GM18907 (cell line): ENCODE measurements at regions not wholly inside any gene's neighbourhood (a gene's known extent, or its start where the extent isn't known, plus 50 kb on each side); places are given as distances from the start of the nearest gene placed in this dataset.

ENCODE experiments used
- ATAC-seq: cut with Tn5 transposase; IDR thresholded peaks from one replicate; pipeline ENCODE4 v1.9.1; 2021; ENCODE audit warnings: mild to moderate bottlenecking, moderate library complexity; ENCODE audit not compliant: unreplicated experiment

DNA sequence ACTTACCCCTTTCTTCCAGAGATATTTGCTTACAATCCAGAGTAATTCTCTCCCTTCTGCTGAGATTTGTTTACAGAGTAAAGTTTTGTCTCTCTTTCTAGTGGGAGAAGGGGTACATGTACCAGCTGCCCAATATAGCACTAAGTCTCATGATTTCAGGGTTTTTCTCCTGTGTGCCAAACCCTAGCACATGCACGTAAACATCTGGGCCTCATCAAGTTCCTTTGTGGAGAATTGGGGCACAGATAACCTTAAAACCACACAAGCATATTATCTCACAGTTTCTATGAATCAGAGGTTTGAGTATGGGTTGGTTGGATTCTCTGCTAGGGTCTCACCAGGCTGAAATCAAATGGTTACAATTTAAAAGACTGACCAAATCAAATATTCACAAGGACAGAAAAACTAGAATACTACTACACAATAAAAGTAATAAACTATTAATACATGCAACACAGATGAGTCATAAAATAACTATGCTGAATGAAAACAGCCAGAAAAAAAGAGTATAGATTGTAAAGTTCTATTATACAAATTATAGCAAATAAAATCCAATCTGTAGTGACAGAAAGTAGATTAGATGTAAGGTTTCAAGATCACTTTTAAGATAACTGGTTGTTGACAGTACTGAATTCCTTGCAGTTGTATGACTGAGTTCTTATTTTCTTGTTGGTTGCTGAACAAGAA is 347.4 kb upstream of the PTBP2 start:
- no peak for ATAC-seq

GRCh38 chr1:96376846-96377245 is 344.7 kb upstream of the PTBP2 start:
- ATAC-seq: no peak

DNA sequence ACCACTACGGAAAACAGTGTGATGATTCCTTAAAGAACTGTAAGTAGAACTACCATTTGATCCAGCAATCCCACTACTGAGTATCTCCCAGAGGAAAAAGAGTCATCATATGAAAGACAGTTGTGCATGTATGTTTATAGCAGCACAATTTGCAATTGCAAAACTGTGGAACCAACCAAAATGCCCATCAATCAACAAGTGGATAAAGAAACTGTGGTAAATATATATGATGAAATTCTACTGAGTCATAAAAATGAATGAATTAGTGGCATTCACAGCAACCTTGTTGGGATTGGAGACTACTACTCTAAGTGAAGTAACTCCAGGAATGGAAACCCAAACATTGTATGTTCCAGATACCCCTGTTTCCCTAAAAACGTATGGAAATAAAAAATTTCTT is 337.0 kb upstream of the PTBP2 start:
- ATAC-seq: no peak

GRCh38 chr1:96387785-96388184 is 333.8 kb upstream of the PTBP2 start:
- ATAC-seq: no peak

DNA sequence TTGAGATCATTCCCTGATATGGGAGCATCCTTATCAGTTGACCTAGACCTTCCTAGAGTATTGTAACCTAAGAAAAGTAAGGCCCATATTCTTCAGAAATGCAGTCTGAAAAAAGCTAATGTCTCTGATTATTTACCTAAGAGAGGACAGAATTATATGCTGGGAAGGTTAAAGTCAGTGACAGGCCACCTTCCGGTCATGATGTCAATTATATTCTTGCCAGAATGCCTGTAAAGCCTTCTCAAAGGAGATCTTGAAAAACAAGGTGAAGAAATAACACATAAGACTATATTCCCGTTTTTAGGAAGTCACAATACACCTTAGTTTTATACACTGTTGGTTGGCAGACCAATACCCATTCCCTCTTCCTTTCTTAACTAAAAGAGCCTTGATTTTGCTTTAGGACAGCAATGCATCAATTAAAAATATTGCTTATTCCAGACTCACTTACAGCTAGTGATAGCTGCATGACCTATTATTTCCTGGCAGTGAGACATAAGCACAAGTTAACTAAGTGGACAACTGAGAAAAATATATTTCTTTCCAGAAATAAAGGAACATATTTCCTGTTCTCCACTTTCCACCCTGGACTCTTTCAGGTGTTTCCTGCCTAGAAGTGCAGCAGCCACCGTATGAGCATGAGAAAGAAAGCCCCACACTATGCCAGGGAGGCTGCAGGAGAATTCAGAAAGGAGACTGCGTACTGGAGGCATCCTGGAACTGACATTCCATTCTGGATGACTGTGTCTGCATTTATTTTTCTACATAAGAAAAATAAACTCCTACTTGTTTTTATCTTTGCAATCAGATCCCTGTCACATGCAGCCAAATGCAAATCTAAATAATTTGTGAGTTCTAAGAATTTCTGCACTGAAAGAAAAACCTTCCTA is 332.9 kb upstream of the PTBP2 start:
- ATAC-seq: no peak

GRCh38 chr1:96400089-96400488 is 321.5 kb upstream of the PTBP2 start:
- no peak for ATAC-seq

DNA sequence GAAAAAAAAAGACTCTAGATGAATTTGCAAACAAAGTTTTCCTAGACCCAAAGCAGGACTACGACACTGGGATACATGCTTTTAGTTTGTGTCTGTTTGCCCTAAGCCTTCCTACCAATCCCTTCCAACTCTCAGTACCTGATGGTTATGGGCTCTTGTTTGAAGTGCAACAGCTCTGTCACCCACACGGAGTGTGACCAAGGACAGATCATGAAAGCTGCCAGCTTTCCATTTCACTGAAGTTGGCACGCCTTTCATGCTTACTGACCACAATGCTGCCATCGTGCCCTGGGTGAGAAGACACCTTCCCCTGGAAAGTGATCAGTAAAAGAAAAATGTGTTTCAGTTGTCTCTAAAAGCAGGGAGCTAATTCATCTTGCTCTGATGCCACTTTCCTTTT is 312.5 kb upstream of the PTBP2 start:
- ATAC-seq: no peak

GRCh38 chr1:96409689-96410088 is 311.9 kb upstream of the PTBP2 start:
- ATAC-seq: no peak

DNA sequence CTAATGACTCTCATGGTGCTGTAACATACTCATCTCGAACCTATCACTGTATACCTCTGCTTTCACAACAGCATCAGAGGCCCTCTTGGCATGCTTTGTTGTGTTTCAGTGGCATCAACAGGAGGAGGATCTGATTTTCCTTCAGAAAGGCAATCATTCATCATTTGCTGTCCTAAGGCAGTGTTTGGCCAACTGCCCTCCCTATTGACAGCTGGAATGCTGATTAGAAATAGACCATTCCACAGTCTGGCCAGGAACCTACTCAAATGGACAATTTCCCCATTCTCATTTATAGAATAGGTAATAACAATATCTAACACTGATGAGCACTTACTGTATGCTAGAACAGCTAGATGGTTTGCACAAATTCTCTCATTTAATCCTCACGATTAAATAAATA is 310.6 kb upstream of the PTBP2 start:
- no peak for ATAC-seq

GRCh38 chr1:96414598-96414997 is 307.0 kb upstream of the PTBP2 start:
- ATAC-seq: no peak

GRCh38 chr1:96416111-96416595 is 305.4 kb upstream of the PTBP2 start:
- no peak for ATAC-seq

- ATAC-seq: peak; percentile 99
Measured at GRCh38 chr1:96416701-96417444, 304.7 kb upstream of the PTBP2 start.

GRCh38 chr1:96418969-96419368 is 302.6 kb upstream of the PTBP2 start:
- ATAC-seq: no peak

DNA sequence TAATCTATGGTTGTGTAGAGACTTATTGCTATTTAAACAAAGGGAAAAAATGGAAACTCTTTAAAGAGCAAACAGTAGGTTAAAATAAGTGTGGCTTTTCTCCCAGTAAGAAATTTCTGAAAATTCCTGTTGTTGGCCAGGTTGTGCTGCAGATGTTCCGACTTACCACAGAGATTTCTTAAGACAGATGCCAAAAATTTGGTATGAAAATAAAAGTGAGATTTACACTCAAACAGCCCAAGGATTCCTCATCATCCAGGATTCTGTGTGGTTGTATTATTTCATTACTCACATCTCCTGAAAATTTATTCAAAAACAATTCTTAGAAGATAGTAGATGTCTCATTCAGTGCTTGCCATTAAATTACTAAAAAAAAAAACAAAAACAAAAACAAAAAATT is 296.7 kb upstream of the PTBP2 start:
- ATAC-seq: no peak

GRCh38 chr1:96425382-96426129 is 296.0 kb upstream of the PTBP2 start:
- ATAC-seq: no peak

- no peak for ATAC-seq
Measured at GRCh38 chr1:96427616-96428015, 294.0 kb upstream of the PTBP2 start.

DNA sequence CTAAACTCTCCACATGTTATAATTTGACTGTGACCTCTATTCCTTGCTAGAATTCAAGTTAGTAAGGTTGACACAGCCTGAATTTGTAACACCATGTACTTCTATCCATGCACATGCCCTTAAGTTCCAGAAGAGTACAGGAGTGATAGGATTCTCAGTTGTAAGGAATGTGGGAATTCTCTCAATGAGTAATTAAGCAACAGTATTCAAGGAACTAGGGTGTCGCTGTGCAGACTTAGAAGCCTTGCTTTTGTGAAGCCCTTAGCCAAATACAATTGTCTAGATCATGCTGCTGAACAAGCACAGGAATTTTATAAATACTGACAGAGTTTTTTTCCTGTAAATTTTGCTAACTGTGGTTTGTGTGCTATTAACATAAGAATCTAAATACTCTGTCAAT is 276.3 kb upstream of the PTBP2 start:
- no peak for ATAC-seq

DNA sequence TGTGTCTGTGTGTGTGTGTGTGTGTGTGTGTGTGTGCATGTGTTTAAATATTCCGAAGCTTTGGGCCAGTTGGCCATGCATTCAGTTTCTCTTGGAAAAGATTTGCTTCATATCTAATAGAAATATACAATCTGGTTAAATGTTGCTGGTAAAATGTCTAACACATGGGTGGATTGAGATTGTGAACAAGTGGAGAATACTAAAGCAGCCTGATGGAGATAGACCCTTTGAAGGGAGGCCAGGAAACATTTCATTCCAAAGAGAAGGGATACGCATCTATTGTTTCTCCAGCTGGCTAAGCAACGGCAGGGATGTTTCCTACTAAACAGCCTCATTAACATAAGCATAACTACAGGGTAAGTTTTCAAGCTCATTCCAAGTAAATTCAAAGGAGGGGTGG is 257.5 kb upstream of the PTBP2 start:
- no peak for ATAC-seq

GRCh38 chr1:96464522-96464921 is 257.1 kb upstream of the PTBP2 start:
- no peak for ATAC-seq

DNA sequence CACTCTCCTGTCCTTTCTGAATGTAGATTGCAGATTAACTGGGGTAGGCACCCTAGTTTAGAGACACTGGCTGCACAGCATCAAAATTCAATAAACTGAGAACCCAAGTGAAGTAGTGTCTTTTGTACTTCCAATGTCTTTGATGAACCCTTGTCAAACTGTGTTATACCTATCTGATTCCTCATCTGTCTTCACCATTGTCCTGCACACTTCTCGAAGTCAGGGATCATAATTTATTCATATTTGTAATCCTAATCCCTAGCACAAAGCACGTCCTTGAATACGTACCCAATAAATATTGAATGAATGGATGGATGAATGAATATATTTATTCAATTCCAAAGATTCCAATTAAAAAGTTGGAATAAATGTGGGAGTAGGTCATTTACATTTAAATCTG is 256.6 kb upstream of the PTBP2 start:
- ATAC-seq: no peak

DNA sequence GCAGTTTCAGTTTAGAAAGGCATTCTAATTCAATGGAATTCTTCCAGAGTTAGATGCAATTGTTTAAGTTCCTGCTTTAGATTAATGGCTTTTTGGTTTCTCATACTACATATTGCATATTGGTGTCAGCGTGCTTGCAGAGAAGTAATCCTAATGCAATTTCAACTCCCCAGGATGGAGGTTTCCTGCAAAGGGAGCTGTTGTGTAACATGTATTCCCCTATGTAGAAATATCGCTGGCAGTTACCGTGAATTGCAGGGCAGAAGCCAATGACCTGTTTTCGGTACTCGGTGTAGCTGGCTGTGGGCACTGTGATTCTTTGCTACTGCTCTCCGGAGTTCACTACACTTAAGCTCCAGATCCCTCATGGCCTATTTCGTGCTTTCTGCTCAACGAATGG is 256.1 kb upstream of the PTBP2 start:
- no peak for ATAC-seq
